HCT116 (cell line): ENCODE measurements at regions not wholly inside any gene's neighbourhood (a gene's known extent, or its start where the extent isn't known, plus 50 kb on each side); places are given as distances from the start of the nearest gene placed in this dataset.

ENCODE experiments used
- ATAC-seq: fragments of 200-7000 bp; cut with Tn5 transposase; 2 replicates; pipeline ENCODE4 v1.9.1; 2020; ENCODE audit warnings: mild to moderate bottlenecking, moderate library complexity
- BruUV-seq: library from RNA; stranded (reverse); fragments of 400-500 nt; replicated peaks from 2 replicates; lab custom pipeline; 2021; lab: Mats Ljungman, UMichigan
- CTCF ChIA-PET: fragments of 300-600 bp; sonication (Branson Sonifier 250); formaldehyde crosslinking; loops from one replicate; lab custom pipeline; 2021; ENCODE audit warnings: antibody characterized with exemption; lab: Charles Lee
- POLR2A ChIA-PET: fragments of 300-600, 350-600 bp; sonication (Branson Sonifier 250); formaldehyde crosslinking; loops from one replicate; lab custom pipeline; 2021; ENCODE audit warnings: antibody characterized with exemption; lab: Charles Lee
- RAD21 ChIA-PET, 2 experiments: fragments of 300-600 bp; sonication (Branson Sonifier 250); formaldehyde crosslinking; loops; one replicate each; lab custom pipeline; 2023; ENCODE audit warnings: low total read pairs in 2 of 2; ENCODE audit not compliant: uncharacterized antibody in 2 of 2, unreplicated experiment in 2 of 2, low non-redundant PET in 1 of 2; lab: Charles Lee
- DNase-seq: peaks from one replicate; pipeline ENCODE4 v3.0.0-alpha.2; 2010; ENCODE audit warnings: low read depth, low spot score
- H2AFZ ChIP-seq: fragments of 200-600 bp; shearing (Covaris generic), sonication (generic); 2 replicates; pipeline ENCODE4 v1.6.1; 2017; ENCODE audit warnings: low read depth, mixed run types, mixed read lengths, antibody characterized with exemption, low read length; ENCODE audit not compliant: poor library complexity, severe bottlenecking
- H3K27ac ChIP-seq: 2 replicates; pipeline ENCODE4 v1.5.1; 2012; ENCODE audit warnings: low read depth, low read length
- H3K27me3 ChIP-seq: fragments of 200-600 bp; sonication (generic); 2 replicates; pipeline ENCODE4 v1.6.1; 2016; ENCODE audit warnings: mixed run types, low read length, mixed read lengths; ENCODE audit not compliant: insufficient read depth
- H3K36me3 ChIP-seq, 2 experiments: fragments of 200-500 bp in 1 of 2; fragments of 200-600 bp in 1 of 2; sonication (Bioruptor generic) in 1 of 2; sonication (generic) in 1 of 2; 2 replicates each; pipeline versions ENCODE4 v1.5.1 to v1.6.1; 2014 to 2016; ENCODE audit warnings: low read length in 2 of 2, inconsistent platforms in 1 of 2, mixed read lengths in 1 of 2, mixed run types in 1 of 2; ENCODE audit not compliant: insufficient read depth in 2 of 2, control insufficient read depth in 1 of 2
- H3K4me1 ChIP-seq, 2 experiments: fragments of 200-600 bp in 1 of 2; sonication (generic) in 1 of 2; 2 replicates each; pipeline versions ENCODE4 v1.5.1 to v1.6.1; 2012 to 2017; ENCODE audit warnings: low read length in 2 of 2, inconsistent platforms in 1 of 2, mild to moderate bottlenecking in 1 of 2, mixed read lengths in 1 of 2, mixed run types in 1 of 2, moderate library complexity in 1 of 2; ENCODE audit not compliant: insufficient read depth in 2 of 2, control insufficient read depth in 1 of 2
- H3K4me2 ChIP-seq: fragments of 200-600 bp; sonication (generic); 2 replicates; pipeline ENCODE4 v1.6.1; 2017; ENCODE audit warnings: mixed run types, low read length, mixed read lengths
- H3K4me3 ChIP-seq, 2 experiments: fragments of 200-600 bp in 1 of 2; sonication (generic) in 1 of 2; replicated peaks in 1 of 2; 2 replicates each; pipeline ENCODE4 v1.5.1; 2011 to 2016; ENCODE audit warnings: low read length in 2 of 2, control low read depth in 1 of 2, low read depth in 1 of 2, mild to moderate bottlenecking in 1 of 2, mixed read lengths in 1 of 2, mixed run types in 1 of 2
- H3K79me2 ChIP-seq: fragments of 200-600 bp; sonication (generic); 2 replicates; pipeline ENCODE4 v1.6.1; 2017; ENCODE audit warnings: mild to moderate bottlenecking, mixed run types, low read length, moderate library complexity, mixed read lengths; ENCODE audit not compliant: insufficient read depth
- H3K9ac ChIP-seq: fragments of 200-600 bp; sonication (generic); 2 replicates; pipeline ENCODE4 v1.6.1; 2016; ENCODE audit warnings: low read length, mixed read lengths
- H3K9me2 ChIP-seq: fragments of 200-600 bp; sonication (generic), shearing (Covaris generic); 2 replicates; pipeline ENCODE4 v1.6.1; 2017; ENCODE audit warnings: mixed run types, mild to moderate bottlenecking, moderate library complexity; ENCODE audit not compliant: insufficient read depth
- H3K9me3 ChIP-seq, 2 experiments: fragments of 200-500 bp in 1 of 2; fragments of 200-600 bp in 1 of 2; sonication (Bioruptor generic) in 1 of 2; sonication (generic) in 1 of 2; 2 replicates each; pipeline ENCODE4 v1.6.1; 2014 to 2017; ENCODE audit warnings: low read length in 2 of 2, mixed read lengths in 2 of 2, inconsistent platforms in 1 of 2, low read depth in 1 of 2, mild to moderate bottlenecking in 1 of 2, mixed run types in 1 of 2, moderate library complexity in 1 of 2; ENCODE audit not compliant: control insufficient read depth in 1 of 2, insufficient read depth in 1 of 2
- H4K20me1 ChIP-seq: fragments of 200-600 bp; sonication (generic), shearing (Covaris generic); 2 replicates; pipeline ENCODE4 v1.6.1; 2017; ENCODE audit warnings: mixed run types, mild to moderate bottlenecking, moderate library complexity; ENCODE audit not compliant: insufficient read depth
- CBX3 ChIP-seq: IDR thresholded peaks from 2 replicates; pipeline ENCODE4 v1.6.1; 2012; ENCODE audit warnings: low read depth
- CEBPB ChIP-seq: IDR thresholded peaks from 2 replicates; pipeline ENCODE4 v1.6.1; 2012; ENCODE audit warnings: low read depth
- POLR2AphosphoS5 ChIP-seq: IDR thresholded peaks from 2 replicates; pipeline ENCODE4 v1.6.1; 2011; ENCODE audit warnings: mild to moderate bottlenecking, low read depth, low read length, moderate library complexity
- RAD21 ChIP-seq: IDR thresholded peaks from 2 replicates; pipeline ENCODE4 v1.6.1; 2012; ENCODE audit warnings: low read depth, mild to moderate bottlenecking
- REST ChIP-seq: IDR thresholded peaks from 2 replicates; pipeline ENCODE4 v1.6.1; 2012; ENCODE audit warnings: low read depth
- SP1 ChIP-seq: IDR thresholded peaks from 2 replicates; pipeline ENCODE4 v1.6.1; 2012; ENCODE audit warnings: low read depth
- YY1 ChIP-seq: IDR thresholded peaks from 2 replicates; pipeline ENCODE4 v1.6.1; 2011; ENCODE audit warnings: low read length, low read depth, moderate library complexity, mild to moderate bottlenecking; ENCODE audit not compliant: insufficient replicate concordance; ENCODE audit errors: extremely low read depth
- ZFX ChIP-seq: fragments of 450-650 bp; IDR thresholded peaks from 2 replicates; pipeline ENCODE4 v1.6.1; 2017
- intact Hi-C: fragments of 100-400 bp; cut with micrococcal nuclease; formaldehyde crosslinking; loops from 2 replicates; pipeline ENCODE4 v1.10.0; 2022
- TF ChIP-seq, protein P1 (sequence below), 3 experiments: fragments of 200-600 bp in 1 of 3; sonication (generic) in 1 of 3; IDR thresholded peaks in 2 of 3; conservative IDR thresholded peaks in 1 of 3; 2 replicates each; pipeline ENCODE4 v1.5.1; 2012 to 2017; ENCODE audit warnings: low read depth in 2 of 3, low read length in 2 of 3, antibody characterized with exemption in 1 of 3, borderline replicate concordance in 1 of 3, control low read depth in 1 of 3, mild to moderate bottlenecking in 1 of 3, mixed read lengths in 1 of 3, mixed run types in 1 of 3, moderate library complexity in 1 of 3; ENCODE audit not compliant: insufficient read depth in 1 of 3

GRCh38 chr13:67650471-67650870 is 420.3 kb upstream of the PCDH9 start:
- RAD21 ChIA-PET: no interaction called here
- Histone ChIP-seq H3K36me3 (no peaks in the 10 kb centered on the region), H2AFZ (no peak overlapping the region), H3K9me3 (no peaks in the 10 kb centered on the region; a peak in 1 of 4 replicates), H3K4me1 (no peaks in the 10 kb centered on the region), H3K27me3 (no peaks in the 10 kb centered on the region), H3K9ac (no peak overlapping the region), H3K4me2 (no peak overlapping the region), H3K27ac (no peak overlapping the region), H3K9me2 (no peaks in the 10 kb centered on the region), H3K79me2 (no peaks in the 10 kb centered on the region), H4K20me1 (no peaks in the 10 kb centered on the region; the same call in 1 of the 2 replicates), H3K4me3 (no peak overlapping the region)
- DNase-seq: no peak
- no TSS peak for BruUV-seq
- no peak for ATAC-seq
- intact Hi-C loops: no loop called here
- CTCF ChIA-PET: no interaction called here
- POLR2A ChIA-PET: no interaction called here
- TF ChIP-seq SP1 (no peak), RAD21 (no peak), POLR2AphosphoS5 (no peak), CEBPB (no peak), CBX3 (no peak), ZFX (no peak), REST (no peak), YY1 (no peak)
- TF ChIP-seq, protein P1, sequence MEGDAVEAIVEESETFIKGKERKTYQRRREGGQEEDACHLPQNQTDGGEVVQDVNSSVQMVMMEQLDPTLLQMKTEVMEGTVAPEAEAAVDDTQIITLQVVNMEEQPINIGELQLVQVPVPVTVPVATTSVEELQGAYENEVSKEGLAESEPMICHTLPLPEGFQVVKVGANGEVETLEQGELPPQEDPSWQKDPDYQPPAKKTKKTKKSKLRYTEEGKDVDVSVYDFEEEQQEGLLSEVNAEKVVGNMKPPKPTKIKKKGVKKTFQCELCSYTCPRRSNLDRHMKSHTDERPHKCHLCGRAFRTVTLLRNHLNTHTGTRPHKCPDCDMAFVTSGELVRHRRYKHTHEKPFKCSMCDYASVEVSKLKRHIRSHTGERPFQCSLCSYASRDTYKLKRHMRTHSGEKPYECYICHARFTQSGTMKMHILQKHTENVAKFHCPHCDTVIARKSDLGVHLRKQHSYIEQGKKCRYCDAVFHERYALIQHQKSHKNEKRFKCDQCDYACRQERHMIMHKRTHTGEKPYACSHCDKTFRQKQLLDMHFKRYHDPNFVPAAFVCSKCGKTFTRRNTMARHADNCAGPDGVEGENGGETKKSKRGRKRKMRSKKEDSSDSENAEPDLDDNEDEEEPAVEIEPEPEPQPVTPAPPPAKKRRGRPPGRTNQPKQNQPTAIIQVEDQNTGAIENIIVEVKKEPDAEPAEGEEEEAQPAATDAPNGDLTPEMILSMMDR (IDR thresholded peaks at IDR 0.05 in 2 of 3, conservative IDR thresholded peaks at IDR 0.05 in 1 of 3; ENCODE audit: borderline replicate concordance in 1 of 3, insufficient read depth in 1 of 3, low read depth in 2 of 3, low read length in 2 of 3): no peak
